Suppressor macrophage treated with lipopolysaccharide for 1 hour (primary cell): ENCODE measurements at regions not wholly inside any gene's neighbourhood (a gene's known extent, or its start where the extent isn't known, plus 50 kb on each side); places are given as distances from the start of the nearest gene placed in this dataset.

Source experiments
- DNase-seq, 3 donors: peaks; one replicate each; pipeline ENCODE4 v3.0.0-alpha.2; 2020 to 2022

DNA sequence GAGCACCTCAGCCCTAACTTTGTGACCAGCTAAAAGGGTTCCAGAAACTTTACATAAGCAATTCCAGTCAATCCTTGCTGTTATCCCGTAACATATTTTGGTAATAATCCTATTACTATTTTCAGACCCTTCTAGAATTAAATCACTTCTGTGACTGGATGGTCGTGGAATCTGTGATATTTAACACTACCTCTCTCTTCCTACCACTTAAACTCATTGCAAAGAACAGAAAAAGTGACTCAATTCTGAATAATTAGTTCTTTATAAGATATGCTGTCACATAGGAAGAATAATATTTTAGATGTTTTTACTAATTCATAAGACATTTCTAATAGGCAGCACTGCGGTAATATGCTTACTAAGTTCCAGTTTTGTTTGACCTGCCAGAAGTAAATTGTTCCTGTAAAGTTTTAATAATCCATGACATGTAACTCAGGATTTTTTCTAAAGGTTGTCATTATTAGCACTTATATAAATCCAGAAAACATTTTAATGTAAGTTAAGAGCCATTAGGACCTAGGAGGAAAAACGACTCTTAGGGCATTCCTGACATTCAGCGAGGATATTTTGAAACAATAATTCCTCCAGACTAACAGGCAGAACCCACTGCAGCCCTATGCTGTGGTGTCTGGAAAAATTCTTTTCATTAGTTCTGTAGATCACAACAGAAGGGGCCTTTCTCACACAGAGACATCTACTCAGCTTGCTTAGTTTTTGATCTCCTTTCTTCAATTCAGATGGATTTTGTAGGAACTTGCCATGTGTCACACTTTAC is 113.3 kb upstream of the MBNL1 start:
- no peak for DNase-seq

DNA sequence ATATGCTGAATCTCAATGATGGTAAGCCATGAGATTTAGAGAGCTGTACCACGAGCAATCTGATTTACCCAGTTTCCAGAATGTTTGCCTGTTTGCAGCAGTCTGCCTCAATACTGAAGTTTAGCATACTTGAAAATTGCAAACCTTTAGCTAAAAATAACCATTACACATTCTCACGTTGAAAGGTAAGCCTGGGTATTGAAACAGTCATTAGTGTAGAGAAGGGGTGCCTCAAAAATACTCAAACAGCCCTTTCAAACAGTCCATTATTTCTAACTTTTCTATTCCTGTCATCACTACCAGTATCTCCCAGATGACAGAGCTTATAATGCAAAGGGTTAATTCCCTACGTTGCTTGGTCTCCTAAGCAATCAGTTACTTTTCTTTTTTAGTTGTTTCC is 111.8 kb upstream of the MBNL1 start:
- DNase-seq: no peak

DNA sequence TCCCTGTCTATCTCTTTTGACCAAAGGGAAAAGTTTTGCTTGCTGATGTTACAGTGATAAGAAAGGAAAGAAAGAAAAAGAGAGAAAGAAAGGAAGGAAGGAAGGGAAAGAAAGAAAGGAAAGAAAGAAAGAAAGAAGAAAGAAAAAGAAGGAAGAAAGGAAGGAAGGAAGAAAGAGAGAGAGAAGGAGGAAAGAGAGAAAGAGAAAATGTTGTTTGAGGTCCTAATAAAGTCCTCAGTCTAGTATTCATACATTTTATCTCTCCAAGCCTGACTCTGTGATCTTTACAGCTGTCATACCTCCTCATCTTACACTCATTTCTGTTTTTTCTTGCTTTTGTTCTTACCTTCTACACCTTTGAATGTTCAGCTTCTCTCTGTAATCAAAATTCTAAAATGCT is 111.4 kb upstream of the MBNL1 start:
- DNase-seq: no peak

DNA sequence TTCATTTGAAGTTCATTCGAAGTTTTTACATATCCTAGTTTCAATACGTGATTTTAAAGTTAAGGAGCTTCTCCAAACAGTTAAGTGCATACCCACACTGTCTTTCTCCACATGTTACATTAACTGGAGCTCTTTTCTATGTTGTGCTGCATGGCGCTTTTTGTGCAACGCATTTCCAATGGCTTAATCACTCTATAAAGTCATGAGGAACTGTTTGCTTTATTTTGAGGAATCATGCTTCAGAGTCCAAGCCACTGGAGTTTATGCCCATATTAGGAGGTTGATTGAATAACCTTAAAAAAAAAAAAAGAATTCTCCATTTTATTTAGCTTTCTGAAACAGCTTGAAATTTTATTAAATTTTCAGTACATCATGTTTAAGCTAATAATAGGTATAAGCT is 109.4 kb upstream of the MBNL1 start:
- DNase-seq: peak in 1 of 3 donors; percentile 29

DNA sequence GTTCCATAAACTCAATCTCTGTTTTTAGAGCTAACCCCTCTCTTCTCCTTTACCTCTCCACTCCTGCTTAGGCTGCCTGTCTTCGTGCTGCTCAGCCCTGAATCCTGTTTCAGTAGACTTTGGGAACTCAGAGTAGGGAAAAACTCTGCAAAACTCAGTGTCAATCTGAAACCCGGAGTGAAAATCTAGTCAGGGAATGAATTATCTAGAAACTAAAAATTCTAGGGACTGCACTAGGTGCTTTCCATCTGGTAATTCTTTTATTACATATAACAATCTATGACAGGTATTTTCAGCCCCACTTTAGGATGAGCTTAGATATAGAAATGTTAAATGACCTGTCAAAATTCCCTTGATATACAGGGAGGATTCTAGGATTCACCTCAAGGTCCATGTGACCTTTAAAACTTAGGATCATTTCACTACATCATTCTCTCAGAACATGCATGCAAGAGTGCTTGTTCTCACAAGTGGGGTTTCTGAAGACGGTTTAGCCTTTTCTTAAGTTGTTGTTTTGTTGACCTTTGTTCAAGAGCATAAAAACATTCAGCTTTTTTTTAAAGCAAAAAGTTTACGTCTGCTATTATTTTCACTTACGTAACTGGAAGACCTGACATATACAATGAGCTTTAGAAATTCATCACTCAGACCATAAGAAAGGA is 108.2 kb upstream of the MBNL1 start:
- DNase-seq: no peak

DNA sequence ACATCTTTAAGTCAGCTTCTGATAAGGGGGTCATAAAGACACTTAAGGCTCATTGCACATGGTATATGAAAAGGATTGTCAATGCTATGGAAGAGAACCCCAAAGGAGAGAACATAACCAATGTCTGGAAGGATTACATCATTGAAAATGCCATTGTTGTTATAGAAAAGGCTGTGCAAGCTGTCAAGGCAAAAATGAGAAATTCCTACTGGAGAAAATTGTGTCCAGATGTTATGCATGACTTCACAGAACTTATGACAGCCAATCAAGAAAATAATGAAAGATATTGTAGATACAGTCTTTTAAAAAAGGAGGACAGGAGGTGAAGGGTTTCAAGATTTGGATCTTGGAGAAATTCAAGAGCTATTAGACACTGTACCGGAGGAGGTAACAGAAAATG is 96.3 kb upstream of the MBNL1 start:
- no peak for DNase-seq

DNA sequence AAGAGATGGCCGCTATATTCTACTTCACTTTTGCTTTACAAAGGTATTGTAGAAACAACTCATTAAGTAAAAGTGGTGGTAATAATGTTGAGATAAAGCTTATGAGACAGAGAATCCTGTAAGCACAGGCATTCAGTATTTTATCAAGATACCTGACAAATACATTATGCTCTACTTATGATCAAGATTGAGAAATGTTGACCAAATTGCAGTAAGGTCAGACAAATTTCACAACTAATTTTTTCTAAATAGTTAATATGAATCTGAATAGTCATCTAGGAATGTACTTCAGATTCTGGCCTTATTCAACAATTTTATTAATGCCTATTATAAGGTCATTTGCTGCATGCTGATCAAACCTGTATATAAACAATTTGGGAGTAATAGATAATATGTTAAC is 95.1 kb upstream of the MBNL1 start:
- no peak for DNase-seq

DNA sequence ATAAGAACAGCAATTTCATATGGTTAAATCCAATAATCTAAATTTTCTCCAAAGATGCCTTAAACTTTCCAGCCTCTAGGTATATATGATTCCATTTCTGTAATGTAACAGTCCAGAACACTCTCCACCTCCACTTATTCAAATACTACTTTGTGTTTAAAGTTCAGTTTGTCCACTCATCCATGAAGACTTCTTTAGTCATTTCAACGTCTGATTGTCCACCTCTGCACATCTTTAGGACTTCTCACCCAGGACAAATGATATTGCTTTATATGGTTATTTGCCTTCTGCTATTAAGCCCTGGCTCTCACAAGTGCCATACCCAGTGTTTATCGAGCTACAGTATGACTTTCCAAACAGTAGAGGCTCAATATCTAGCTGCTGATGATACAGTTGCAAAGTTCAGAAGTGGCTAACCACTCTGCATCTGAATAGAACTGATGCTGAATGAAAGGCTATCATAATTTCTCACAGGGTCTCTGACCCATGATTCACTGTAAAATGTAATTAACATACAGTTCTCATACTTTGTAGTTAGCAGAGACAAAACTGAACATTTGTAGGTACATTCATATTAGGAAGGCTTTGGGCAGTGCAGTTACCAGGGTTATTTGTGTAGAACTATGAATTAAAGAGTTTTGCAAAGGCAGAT is 93.7 kb upstream of the MBNL1 start:
- DNase-seq: no peak

DNA sequence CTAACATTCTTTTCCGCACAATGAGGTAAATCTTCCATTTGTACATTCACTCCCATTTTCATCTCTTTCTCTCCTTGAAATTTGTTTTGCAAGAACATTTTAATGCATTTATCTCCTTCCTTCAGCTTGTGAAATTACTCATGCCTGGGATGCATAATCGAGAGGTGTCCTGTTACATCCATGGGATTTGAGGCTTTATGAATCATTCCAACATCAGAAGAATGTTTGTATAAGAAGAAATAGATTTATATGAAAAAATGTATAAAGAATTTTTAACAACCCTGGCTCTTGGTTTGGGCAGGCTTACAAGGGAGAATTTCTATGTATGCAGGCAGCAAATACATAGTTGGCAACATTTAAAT is 93.2 kb upstream of the MBNL1 start:
- DNase-seq: no peak

DNA sequence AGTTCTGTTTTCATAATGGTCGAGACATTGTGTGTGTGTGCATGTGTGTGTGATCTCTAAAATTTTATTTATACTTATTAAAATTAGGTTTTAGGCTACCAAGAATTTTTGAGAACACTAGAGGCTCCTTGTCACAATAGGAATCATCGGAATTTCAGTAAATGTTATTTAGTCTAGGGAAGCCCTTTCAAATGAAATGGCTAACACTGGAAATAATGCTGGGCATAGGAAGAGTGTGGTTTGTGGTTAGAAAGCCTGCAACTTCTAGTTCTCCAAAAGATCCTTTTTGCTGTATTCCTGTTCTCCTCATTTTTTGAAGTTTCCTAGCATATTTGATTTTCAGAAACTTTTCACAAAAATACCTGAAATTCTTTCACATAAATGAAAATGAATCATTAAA is 92.5 kb upstream of the MBNL1 start:
- no peak for DNase-seq

DNA sequence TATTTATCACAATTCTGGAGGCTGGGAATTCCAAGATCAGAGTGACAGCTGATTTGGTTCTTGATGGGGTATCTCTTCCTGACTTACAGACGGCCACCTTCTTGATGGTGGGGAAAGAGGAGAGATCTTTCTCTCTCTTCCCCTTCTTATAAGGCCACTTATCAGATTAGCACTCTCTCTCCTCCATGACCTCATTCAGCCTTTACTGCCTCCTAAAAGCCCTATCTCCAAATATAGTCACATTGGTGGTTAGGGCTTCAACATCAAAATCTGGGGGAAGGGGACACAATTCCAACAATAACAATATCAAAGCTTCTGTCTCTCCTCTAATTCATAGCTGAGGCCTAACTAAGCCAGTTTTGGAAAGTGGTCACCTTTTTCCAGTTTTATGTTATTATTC is 91.7 kb upstream of the MBNL1 start:
- DNase-seq: no peak

DNA sequence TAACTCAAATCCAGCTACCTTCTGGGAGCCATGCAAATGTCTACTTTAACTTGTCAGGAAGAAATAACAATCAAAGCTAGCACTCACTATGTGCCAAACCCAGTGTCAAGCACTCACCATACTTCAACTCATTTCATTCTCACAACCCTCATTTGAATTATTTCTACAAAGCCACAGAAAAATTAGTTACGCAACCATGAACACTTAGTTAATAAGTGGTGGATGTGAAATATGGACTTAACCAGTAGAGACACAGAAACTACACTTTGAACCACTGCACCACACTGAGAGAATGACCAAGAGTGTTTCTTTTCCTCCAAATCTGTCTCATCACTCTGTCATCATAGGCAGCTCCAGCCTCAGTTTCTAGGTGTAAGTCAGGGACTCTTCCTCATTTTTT is 91.0 kb upstream of the MBNL1 start:
- no peak for DNase-seq

DNA sequence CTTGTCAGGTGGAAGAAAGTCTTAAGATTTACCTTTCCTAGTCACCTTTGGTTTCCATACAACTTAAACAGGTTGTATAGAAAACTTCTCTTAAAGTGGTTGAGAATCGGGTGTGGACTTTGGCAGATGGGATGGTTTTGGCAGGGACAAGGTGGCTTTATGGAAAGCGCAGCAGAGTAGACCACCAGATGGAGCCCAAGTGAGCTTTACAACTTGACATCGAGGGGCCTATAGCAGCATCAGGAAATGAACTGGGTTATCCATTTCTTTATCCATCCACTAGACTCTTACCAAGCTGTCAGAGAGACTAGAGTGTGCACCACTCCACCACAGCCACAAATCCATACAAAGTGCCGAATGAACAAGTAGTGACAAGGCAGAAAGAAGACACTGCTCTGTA is 85.3 kb upstream of the MBNL1 start:
- peak; percentile 47 to 69 (median 59) for DNase-seq

DNA sequence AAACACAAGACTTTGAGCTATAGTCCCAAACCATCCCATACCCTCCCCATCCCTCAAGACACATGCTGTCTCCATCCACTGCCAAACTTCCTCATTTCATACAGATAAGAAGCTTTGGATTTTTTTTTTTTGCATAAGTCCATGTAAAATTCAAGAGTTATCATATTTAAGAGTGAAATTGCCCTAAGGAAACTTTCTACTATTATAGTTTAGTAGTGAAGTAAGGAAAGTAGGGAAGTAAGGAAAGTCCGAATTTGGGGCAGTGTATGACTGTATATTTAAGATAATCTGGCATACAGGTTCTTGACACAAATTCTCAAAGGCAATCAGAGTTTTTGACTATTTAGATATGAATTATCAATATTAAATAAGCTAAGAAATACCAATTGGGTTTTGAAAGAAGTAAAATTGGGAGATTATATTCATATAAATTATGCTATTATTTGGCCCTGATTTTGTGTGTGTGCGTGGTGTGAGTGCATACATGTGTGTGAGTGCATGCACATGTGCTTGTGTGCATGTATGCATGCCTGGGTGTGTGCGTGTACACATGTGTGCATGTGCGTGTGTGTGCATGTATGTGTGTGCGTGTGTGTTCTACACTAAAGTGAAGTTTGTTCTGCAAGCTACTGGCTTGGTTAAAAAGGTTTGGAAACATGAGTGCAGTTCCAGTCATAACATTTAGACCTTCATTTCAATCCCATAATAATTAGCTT is 83.6 kb upstream of the MBNL1 start:
- peak; percentile 55 to 86 (median 73) for DNase-seq

DNA sequence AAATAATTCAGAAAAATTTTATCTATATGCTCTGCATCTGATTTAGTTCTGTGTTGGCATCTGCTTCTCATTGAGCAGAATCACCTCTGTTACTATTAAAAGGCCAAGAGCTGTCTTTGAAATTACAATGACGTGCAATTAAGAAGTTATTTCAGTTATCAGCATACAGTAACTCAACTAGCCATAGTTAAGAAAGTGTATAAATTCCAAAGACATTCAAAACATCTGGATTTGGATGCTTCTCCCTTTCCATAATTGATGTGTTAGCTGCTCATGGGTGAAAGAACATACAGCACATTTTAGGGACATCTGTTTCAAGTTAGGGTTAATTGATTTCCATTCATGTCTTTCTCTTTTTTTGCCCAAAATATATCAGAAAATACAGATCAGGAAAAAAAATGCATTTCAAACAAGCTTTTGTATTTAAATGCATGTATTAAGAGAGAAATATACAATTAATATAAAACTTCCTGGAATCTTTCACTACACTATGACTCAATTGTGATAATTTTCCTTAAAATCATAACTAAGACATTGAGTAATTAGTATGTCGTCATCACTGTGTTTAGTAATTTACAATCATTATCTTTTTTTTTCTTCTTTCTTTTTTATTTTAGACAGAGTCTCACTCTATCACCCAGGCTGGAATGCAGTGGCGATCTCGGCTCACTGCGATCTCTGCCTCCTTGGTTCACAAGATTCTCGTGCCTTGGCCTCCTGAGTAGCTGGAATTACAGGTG is 82.7 kb upstream of the MBNL1 start:
- DNase-seq: peak in 2 of 3 donors; percentile 43 to 70

DNA sequence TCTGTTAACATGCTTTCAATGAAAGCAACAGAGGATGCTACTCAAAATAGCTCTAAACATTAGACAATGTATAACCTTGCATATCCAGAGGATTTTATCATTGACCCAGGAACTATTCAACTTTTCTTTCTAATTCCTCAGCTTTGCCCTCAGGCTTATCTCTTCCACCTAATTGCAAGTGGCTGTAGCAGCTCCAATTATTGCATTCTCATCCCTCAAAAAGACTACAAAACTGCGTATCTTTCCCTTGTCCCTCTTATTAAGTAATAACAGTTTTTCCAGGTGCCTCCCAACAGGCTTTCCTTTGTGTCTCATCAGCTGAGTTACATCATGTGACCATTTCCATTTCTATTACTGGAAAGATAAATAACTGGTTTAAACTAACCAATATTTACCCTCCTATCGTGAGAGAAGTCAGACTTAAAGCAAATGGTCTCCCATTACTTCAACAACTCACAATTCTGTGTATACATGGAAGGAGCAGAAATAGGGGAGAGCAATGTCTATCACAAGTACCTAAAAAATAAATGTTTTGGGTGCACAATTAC is 78.0 kb upstream of the MBNL1 start:
- no peak for DNase-seq

DNA sequence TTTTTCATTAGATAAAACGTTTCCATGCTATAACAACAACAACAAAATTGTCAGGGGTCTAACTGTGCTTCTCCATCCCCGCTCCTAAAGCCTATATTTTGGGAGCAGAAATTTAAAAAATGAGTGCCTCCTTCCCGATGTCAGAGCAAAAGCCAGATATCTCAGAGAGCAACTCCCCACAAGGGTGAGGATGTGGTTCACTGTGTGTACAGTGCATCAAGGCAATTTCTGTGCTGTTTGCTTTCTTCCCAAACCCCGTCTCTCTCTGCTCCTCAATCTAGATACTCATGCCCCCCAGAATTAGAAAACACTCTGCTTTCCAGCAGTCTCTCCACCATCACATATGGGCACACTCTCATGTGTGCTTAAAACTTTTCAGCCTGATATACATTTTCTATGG is 76.7 kb upstream of the MBNL1 start:
- no peak for DNase-seq

DNA sequence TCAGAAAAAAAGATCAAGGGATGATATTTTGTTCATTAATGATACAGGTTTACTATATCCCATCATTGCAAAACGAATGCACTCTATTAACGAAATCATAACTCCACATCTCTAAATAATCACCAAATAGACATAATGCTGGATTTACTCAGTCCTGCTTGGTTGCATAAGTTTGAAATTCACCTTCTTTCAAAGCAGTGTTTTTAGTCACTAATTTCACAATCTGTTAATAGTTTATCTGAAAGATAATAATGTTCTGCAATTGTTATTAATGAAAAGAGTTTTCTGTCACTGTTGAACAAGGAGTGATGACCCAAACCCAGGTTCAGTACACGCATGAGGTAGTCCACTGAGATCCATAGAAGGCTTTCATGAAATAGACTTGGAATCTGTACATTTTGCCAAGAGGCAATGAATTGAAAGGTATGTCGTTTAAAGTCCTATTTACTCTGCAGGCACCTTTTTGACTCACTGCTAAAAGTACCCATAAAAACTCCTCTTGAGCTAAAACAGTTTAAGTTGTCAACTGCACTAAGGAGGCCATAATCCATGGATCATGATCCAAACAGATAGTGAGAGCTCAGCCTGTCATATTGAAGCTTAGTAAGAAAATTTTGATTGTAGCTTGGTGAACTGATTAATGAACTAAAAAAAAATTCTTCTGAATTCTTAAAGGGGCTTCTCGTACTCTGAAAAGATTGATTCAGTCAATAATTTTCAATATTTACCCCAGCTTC is 75.6 kb upstream of the MBNL1 start:
- DNase-seq: peak in 2 of 3 donors; percentile 68 to 75

DNA sequence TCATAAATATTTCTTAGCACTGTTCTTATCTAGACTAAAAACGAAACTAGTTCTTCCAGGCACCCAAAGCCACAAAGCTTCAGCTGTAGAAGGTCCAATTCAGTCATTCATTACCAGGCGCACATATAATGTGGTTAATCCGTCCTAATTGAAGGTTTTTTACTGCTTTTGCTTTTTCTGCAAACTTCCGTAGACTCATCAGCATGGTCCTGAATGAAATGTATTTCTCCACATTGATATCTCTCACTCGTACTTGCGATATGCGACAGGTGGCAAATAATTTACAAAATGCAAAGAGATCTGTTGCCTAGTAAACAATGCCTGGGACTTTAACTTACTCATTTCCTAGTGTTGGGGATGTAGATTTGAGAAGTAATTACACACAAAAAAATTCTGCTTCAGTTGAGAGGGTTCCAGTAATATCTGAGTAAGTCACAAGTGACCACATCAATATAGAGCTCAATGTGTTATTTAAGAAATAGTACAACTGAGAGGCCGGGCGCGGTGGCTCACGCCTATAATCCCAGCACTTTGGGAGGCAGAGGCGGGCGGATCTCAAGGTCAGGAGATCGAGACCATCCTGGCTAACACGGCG is 75.0 kb upstream of the MBNL1 start:
- peak in 2 of 3 donors; percentile 51 to 71 for DNase-seq

DNA sequence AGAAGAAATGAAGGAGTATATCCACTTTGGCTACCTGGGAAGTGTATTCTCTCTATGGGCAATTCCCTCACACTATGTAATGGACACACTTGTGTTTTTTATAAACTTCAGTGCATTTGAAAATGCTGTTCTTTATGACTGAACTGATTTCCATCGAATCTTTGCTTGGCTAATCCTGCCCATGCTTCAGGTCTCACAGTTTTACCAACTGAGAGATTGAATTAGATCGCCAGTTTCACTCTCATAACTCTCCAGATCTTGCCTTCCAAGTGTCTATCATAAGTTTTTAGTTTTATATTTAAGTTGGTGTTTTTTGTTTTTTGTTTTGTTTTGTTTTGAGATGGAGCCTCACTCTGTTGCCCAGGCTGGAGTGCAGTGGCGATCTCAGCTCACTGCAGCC is 73.5 kb upstream of the MBNL1 start:
- no peak for DNase-seq

DNA sequence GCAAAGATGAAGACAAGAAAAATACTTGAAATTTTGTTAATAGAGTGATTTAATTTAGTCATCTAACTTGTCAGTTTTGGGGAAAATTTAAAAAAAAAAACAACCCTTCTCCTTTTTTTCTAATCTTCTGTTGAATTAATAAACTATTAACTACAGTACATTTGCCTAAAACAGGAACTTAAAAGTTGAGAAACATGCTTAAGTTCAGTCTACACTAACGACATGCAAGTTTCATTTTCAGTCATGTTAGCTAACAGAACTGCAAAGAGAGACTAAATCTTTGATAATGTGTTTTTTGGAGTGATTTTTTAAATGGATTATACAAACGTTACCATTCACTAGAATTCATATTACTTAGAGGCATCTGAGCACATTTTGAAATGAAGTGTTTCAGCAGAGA is 71.9 kb upstream of the MBNL1 start:
- DNase-seq: peak; percentile 48 to 88 (median 86)
